HL-60 (cell line): ENCODE measurements at regions not wholly inside any gene's neighbourhood (a gene's known extent, or its start where the extent isn't known, plus 50 kb on each side); places are given as distances from the start of the nearest gene placed in this dataset.

Experiments
- DNase-seq, 2 experiments: peaks; one replicate each; pipeline ENCODE4 v3.0.0-alpha.2; 2010 to 2020; ENCODE audit warnings: low read depth in 1 of 2, low spot score in 1 of 2
- H3K27ac ChIP-seq: fragments of 250-450 bp; sonication (Bioruptor Pico); replicated peaks from 2 replicates; pipeline ENCODE4 v1.5.1; 2020; ENCODE audit warnings: mild to moderate bottlenecking, moderate library complexity
- H3K27me3 ChIP-seq: fragments of 250-450 bp; sonication (Bioruptor Pico); 2 replicates; pipeline ENCODE4 v1.5.1; 2021; ENCODE audit warnings: mild to moderate bottlenecking, moderate library complexity; ENCODE audit not compliant: insufficient read depth, poor library complexity, severe bottlenecking
- H3K4me3 ChIP-seq: replicated peaks from 2 replicates; pipeline ENCODE4 v1.5.1; 2011; ENCODE audit warnings: mild to moderate bottlenecking, control low read depth, low read length; ENCODE audit not compliant: insufficient read depth
- GABPA ChIP-seq: IDR thresholded peaks from 2 replicates; pipeline ENCODE4 v1.6.1; 2012; ENCODE audit warnings: low read depth
- POLR2AphosphoS5 ChIP-seq: IDR thresholded peaks from 2 replicates; pipeline ENCODE4 v1.6.1; 2012; ENCODE audit warnings: low read depth
- SPI1 ChIP-seq: IDR thresholded peaks from 2 replicates; pipeline ENCODE4 v1.6.1; 2012; ENCODE audit warnings: low read depth, mild to moderate bottlenecking, borderline replicate concordance
- TF ChIP-seq, protein P1 (sequence below): IDR thresholded peaks from one replicate; pipeline ENCODE4 v1.5.1; 2011; ENCODE audit warnings: low read length, control low read depth, inconsistent platforms; ENCODE audit not compliant: insufficient read depth
- TF ChIP-seq, protein P2 (sequence below): IDR thresholded peaks from 2 replicates; pipeline ENCODE4 v1.6.1; 2012; ENCODE audit warnings: low read depth; ENCODE audit not compliant: insufficient replicate concordance

DNA sequence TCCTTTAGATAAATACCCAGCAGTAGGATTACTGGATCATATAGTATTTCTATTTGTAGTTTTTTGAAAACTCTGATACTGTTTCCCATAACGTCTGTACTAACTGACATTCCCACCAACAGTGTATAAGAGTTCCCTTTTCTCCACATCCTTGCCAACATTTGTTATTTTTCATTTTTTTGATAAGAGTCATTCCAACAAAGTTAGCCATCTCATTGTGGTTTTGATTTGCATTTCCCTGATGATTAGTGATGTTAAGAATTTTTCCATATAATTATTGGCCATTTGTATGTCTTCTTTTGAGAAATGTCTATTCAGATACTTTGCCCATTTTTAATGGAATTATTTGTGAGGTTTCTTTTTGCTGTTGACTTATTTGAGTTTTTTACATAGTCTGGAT is 486.0 kb downstream of the FLRT2 start:
- no peak for TF ChIP-seq POLR2AphosphoS5
- no peak for TF ChIP-seq SPI1
- TF ChIP-seq, protein P1, sequence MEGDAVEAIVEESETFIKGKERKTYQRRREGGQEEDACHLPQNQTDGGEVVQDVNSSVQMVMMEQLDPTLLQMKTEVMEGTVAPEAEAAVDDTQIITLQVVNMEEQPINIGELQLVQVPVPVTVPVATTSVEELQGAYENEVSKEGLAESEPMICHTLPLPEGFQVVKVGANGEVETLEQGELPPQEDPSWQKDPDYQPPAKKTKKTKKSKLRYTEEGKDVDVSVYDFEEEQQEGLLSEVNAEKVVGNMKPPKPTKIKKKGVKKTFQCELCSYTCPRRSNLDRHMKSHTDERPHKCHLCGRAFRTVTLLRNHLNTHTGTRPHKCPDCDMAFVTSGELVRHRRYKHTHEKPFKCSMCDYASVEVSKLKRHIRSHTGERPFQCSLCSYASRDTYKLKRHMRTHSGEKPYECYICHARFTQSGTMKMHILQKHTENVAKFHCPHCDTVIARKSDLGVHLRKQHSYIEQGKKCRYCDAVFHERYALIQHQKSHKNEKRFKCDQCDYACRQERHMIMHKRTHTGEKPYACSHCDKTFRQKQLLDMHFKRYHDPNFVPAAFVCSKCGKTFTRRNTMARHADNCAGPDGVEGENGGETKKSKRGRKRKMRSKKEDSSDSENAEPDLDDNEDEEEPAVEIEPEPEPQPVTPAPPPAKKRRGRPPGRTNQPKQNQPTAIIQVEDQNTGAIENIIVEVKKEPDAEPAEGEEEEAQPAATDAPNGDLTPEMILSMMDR: no peak
- no peak for TF ChIP-seq GABPA
- TF ChIP-seq, protein P2, sequence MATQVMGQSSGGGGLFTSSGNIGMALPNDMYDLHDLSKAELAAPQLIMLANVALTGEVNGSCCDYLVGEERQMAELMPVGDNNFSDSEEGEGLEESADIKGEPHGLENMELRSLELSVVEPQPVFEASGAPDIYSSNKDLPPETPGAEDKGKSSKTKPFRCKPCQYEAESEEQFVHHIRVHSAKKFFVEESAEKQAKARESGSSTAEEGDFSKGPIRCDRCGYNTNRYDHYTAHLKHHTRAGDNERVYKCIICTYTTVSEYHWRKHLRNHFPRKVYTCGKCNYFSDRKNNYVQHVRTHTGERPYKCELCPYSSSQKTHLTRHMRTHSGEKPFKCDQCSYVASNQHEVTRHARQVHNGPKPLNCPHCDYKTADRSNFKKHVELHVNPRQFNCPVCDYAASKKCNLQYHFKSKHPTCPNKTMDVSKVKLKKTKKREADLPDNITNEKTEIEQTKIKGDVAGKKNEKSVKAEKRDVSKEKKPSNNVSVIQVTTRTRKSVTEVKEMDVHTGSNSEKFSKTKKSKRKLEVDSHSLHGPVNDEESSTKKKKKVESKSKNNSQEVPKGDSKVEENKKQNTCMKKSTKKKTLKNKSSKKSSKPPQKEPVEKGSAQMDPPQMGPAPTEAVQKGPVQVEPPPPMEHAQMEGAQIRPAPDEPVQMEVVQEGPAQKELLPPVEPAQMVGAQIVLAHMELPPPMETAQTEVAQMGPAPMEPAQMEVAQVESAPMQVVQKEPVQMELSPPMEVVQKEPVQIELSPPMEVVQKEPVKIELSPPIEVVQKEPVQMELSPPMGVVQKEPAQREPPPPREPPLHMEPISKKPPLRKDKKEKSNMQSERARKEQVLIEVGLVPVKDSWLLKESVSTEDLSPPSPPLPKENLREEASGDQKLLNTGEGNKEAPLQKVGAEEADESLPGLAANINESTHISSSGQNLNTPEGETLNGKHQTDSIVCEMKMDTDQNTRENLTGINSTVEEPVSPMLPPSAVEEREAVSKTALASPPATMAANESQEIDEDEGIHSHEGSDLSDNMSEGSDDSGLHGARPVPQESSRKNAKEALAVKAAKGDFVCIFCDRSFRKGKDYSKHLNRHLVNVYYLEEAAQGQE: no peak
- no peak overlapping the region for H3K4me3 ChIP-seq
- H3K27ac ChIP-seq: no peak overlapping the region
- DNase-seq: no peak
- no peaks in the 10 kb centered on the region for H3K27me3 ChIP-seq

DNA sequence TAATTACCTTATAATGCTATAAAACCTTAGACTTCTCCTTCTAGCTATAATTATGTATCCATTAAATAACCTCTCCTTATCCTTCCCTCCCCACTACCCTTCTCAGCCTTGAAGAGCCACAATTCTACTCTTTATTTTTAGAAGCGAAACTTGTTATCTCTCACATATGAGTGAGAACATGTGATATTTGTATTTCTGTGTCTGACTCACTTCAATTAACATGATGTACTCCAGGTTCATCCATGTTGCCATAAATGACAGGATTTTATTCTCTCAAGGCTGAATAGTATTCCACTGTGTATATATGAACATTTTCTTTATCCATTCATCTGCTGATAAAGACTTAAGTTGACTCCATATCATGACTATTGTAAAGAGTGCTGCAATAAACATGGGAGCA is 485.6 kb downstream of the FLRT2 start:
- TF ChIP-seq SPI1 (no peak), GABPA (no peak), POLR2AphosphoS5 (no peak)
- TF ChIP-seq, protein P1: no peak
- TF ChIP-seq, protein P2: no peak
- H3K27ac ChIP-seq: no peak overlapping the region
- DNase-seq: no peak
- H3K27me3 ChIP-seq: no peaks in the 10 kb centered on the region
- H3K4me3 ChIP-seq: no peak overlapping the region

DNA sequence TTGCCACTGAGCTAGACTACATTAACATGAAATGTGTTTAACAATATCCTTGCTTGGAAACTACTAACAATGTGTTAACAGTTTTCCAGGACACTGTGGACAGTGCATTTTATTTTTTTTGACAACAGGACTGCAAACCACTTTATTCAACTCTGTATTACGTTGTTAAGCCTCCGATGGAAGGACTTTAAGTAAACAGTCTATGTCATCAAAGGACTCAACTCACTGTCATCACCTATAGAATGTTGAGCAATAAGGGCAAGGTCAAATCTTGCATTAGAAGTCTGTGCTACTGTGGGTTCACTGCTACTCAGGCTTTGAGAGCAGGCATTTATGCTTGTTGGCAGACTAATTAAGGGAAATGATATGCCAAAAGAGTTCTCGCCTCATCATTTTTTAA is 483.7 kb downstream of the FLRT2 start:
- no peak overlapping the region for H3K27ac ChIP-seq
- H3K4me3 ChIP-seq: no peak overlapping the region
- no peak for DNase-seq
- TF ChIP-seq GABPA: no peak
- TF ChIP-seq SPI1: no peak
- TF ChIP-seq, protein P1: no peak
- no peak for TF ChIP-seq POLR2AphosphoS5
- TF ChIP-seq, protein P2: no peak
- no peaks in the 10 kb centered on the region for H3K27me3 ChIP-seq
